Aorta (tissue), 5 donors: ENCODE measurements at regions not wholly inside any gene's neighbourhood (a gene's known extent, or its start where the extent isn't known, plus 50 kb on each side); places are given as distances from the start of the nearest gene placed in this dataset.
"Not testable (repeated sequence)": the region's sequence is repeated elsewhere in the genome, so short reads cannot be mapped to it uniquely, and the experiment has no call there.

Experiments used
- ATAC-seq: fragments of 200-7000 bp; cut with Tn5 transposase; one replicate; pipeline ENCODE4 v1.9.1; 2022; ENCODE audit warnings: moderate library complexity; ENCODE audit not compliant: low FRiP score
- DNase-seq, 2 donors: peaks; one replicate each; pipeline ENCODE4 v3.0.0-alpha.2; 2020
- H3K27ac ChIP-seq, 2 donors: one replicate each; pipeline ENCODE4 v1.5.1; 2013; ENCODE audit warnings: low read length in 2 of 2, mild to moderate bottlenecking in 2 of 2, moderate library complexity in 2 of 2, control low read depth in 1 of 2, inconsistent platforms in 1 of 2, low read depth in 1 of 2
- H3K27me3 ChIP-seq, 2 donors: one replicate each; pipeline ENCODE4 v1.6.1; 2013; ENCODE audit warnings: control low read depth in 1 of 2, low read length in 1 of 2, mild to moderate bottlenecking in 1 of 2, moderate library complexity in 1 of 2; ENCODE audit not compliant: insufficient read depth in 2 of 2, control insufficient read depth in 1 of 2
- H3K36me3 ChIP-seq, 2 donors: one replicate each; pipeline ENCODE4 v1.6.1; 2013; ENCODE audit warnings: control low read depth in 1 of 2, low read length in 1 of 2, mild to moderate bottlenecking in 1 of 2; ENCODE audit not compliant: insufficient read depth in 2 of 2, control insufficient read depth in 1 of 2
- H3K4me1 ChIP-seq, 2 donors: one replicate each; pipeline ENCODE4 v1.6.1; 2013; ENCODE audit warnings: low read length in 2 of 2, control low read depth in 1 of 2, mild to moderate bottlenecking in 1 of 2, moderate library complexity in 1 of 2; ENCODE audit not compliant: insufficient read depth in 2 of 2, control insufficient read depth in 1 of 2
- H3K4me3 ChIP-seq, 2 donors: one replicate each; pipeline ENCODE4 v1.5.1; 2013; ENCODE audit warnings: low read length in 2 of 2, control low read depth in 1 of 2, mild to moderate bottlenecking in 1 of 2
- H3K9me3 ChIP-seq: one replicate; pipeline ENCODE4 v1.6.1; 2013; ENCODE audit warnings: mild to moderate bottlenecking, low read length; ENCODE audit not compliant: control insufficient read depth
- WGBS, 2 donors: extraction: QIAGEN DNeasy Blood & Tissue Kit; methylation state at CpG; one replicate each; pipeline ENCODE4 v1.1.7; 2013; 5-methylcytosine and 5-hydroxymethylcytosine counted together
- intact Hi-C, 2 donors: fragments of 100-400 bp; cut with DNase I; formaldehyde crosslinking; loops; one replicate each; pipeline versions ENCODE4 v1.14.2 to v1.15.0; 2022
- donor health status: healthy with polysubstance abuse.
- donor health status: Bipolar disorder and iron deficiency.
- donor health status: DM: no; HTN: no; CAD: no.
- donor health status: DM: no; HTN: no; CAD: no.
- donor health status: DM: yes; HTN: yes; CAD: no.

DNA sequence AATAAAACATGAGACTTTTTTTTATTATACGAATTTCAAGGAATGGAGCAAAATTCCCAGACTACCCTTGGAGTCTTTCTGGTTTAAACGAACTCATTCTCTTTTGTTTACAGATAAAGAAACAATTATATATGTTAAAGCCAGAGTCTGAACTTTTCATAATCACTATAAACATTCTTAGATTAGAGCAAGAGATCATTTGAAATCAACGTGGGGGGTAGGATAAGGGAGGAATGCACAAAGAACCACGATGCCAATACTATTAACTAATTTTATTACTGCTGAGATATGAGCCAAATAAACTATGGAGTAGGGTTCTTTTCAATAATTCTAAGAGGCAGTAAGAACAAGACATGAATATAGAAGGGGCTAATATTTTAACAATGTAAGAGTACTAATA lies 148.0 kb upstream of the FREM1 start:
- no peaks in the 10 kb centered on the region for H3K4me1 ChIP-seq
- DNase-seq (no peak), ATAC-seq (no peak)
- H3K4me3 ChIP-seq = no peak overlapping the region
- intact Hi-C loops = no loop called here
- no peak overlapping the region for H3K27ac ChIP-seq
- no peaks in the 10 kb centered on the region for H3K36me3 ChIP-seq
- no peaks in the 10 kb centered on the region for H3K9me3 ChIP-seq
- no peaks in the 10 kb centered on the region for H3K27me3 ChIP-seq
- WGBS, 2 donors = 56 to 67% methylated on average over 4 of the region's 4 CpGs

DNA sequence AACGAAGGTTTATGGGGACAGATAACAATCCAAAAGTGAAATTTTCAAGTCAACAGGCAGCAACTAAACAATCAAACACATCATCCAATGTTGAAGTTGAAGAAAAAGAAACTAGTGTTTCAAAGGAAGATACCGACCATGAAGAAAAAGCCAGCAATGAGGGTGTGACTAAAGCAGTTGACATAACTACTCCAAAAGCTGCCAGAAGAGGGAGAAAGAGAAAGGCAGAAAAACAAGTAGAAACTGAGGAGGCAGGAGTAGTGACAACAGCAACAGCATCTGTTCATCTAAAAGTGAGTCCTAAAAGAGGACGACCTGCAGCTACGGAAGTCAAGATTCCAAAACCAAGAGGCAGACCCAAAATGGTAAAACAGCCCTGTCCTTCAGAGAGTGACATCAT lies 145.1 kb upstream of the FREM1 start:
- WGBS, 2 donors = 49 to 55% methylated on average over 4 of the region's 4 CpGs
- H3K4me1 ChIP-seq, DNase-seq, intact Hi-C loops, H3K27ac ChIP-seq, H3K36me3 ChIP-seq, ATAC-seq, H3K9me3 ChIP-seq, H3K4me3 ChIP-seq, H3K27me3 ChIP-seq: not testable (repeated sequence)

DNA sequence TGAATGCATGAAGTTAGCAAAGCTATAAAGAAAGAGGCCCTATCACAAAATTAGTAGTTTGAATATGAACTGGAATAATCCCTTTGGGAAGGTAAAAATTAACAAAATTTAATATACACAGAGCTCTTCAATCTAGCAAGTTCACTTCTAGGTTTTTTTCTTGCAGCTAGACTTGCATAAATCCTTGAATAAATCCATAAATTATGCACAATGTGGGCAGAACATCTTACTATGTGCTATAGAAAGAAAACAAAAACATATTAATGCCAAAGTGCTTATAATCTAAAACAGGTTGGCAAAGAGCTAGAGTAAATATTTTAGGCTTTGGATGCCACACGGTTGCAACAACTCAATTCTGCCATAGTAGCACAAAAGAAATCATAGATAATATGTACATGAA lies 138.5 kb upstream of the FREM1 start:
- no peak overlapping the region for H3K4me3 ChIP-seq
- intact Hi-C loops = no loop called here
- no peaks in the 10 kb centered on the region for H3K27me3 ChIP-seq
- no peaks in the 10 kb centered on the region for H3K9me3 ChIP-seq
- H3K36me3 ChIP-seq = no peaks in the 10 kb centered on the region
- 24 to 31% methylated on average over 1 of the region's 1 CpG for WGBS, 2 donors
- ATAC-seq = no peak
- H3K27ac ChIP-seq = no peak overlapping the region
- no peak for DNase-seq
- no peaks in the 10 kb centered on the region for H3K4me1 ChIP-seq

DNA sequence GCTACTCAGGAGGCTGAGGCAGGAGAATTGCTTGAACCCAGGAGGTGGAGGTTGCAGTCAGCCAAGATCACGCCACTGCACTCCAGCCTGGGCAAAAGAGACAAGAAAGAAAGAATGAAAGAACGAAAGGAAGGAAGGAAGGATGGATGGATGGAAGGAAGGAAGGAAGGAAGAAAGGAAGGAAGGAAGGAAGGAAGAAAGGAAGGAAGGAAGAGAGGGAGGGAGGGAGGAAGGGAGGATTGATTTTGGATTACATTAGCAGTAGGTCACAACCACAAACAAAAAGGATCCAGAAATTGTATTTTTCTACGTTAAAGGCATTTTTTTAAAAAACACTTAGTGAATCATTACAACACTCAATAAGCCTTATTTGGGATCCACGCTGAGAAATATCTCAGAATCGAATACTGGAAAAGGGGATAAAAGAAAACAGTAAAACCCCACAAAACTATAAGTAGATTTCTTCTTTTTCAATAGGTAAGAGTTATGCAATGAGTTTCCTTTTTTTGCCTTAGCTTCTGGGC lies 136.9 kb upstream of the FREM1 start:
- no peaks in the 10 kb centered on the region for H3K27me3 ChIP-seq

DNA sequence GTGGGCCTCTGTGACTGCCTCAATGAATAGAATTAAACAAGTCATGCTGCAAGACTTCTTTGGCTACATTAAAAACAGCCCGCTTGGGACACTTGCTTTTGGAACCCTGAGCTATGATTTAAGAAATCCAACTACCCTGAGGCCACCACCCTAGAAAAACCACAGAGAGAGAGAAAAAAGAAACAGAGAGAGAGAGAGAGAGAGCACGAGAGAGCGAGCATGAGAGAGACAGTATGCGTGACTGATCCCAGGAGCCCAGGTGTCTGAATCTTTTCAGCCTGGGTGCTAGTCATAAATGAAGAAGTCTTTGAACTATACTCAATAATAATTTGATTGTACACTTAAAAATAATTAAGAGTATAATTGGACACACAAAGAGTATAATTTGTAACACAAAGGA lies 123.1 kb upstream of the FREM1 start:
- Histone ChIP-seq H3K27me3 (no peaks in the 10 kb centered on the region), H3K36me3 (no peaks in the 10 kb centered on the region), H3K9me3 (no peaks in the 10 kb centered on the region), H3K4me1 (no peaks in the 10 kb centered on the region), H3K4me3 (no peak overlapping the region), H3K27ac (no peak overlapping the region)
- intact Hi-C loops = no loop called here
- ATAC-seq (no peak), DNase-seq (no peak)
- WGBS, 2 donors = 89 to 91% methylated on average over 4 of the region's 4 CpGs

More for the DNA sequence above, 136.9 kb upstream of the FREM1 start:
- Histone ChIP-seq H3K36me3 (no peaks in the 10 kb centered on the region), H3K4me3 (no peak overlapping the region), H3K4me1 (no peaks in the 10 kb centered on the region), H3K9me3 (no peaks in the 10 kb centered on the region), H3K27ac (no peak overlapping the region)
- no peak for DNase-seq
- WGBS, 2 donors = 71 to 83% methylated on average over 5 of the region's 5 CpGs
- intact Hi-C loops = no loop called here
- ATAC-seq = no peak

DNA sequence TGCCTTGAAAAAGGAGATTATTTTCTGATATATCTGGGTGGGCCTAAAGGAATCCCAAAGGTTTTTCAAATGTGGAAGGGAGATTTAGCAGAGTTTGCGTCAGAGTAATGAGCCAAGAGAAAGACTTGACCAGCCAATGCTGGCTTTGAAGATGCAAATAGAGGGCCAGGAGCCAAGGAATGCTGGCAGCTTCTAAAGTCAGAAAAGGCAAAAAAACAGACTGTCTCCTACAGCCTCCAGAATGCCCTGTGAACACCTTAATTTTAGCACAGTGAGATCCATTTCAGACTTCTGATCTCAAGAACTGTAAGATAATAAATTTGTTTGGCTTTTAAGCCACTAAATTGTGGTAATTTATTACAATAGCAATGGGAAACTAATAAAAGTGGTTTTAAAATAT lies 122.6 kb upstream of the FREM1 start:
- ATAC-seq = no peak
- intact Hi-C loops = no loop called here
- H3K27ac ChIP-seq = no peak overlapping the region
- 13 to 28% methylated on average over 1 of the region's 1 CpG for WGBS, 2 donors
- no peaks in the 10 kb centered on the region for H3K4me1 ChIP-seq
- H3K4me3 ChIP-seq = no peak overlapping the region
- H3K9me3 ChIP-seq = no peaks in the 10 kb centered on the region
- no peaks in the 10 kb centered on the region for H3K27me3 ChIP-seq
- H3K36me3 ChIP-seq = no peaks in the 10 kb centered on the region
- no peak for DNase-seq

DNA sequence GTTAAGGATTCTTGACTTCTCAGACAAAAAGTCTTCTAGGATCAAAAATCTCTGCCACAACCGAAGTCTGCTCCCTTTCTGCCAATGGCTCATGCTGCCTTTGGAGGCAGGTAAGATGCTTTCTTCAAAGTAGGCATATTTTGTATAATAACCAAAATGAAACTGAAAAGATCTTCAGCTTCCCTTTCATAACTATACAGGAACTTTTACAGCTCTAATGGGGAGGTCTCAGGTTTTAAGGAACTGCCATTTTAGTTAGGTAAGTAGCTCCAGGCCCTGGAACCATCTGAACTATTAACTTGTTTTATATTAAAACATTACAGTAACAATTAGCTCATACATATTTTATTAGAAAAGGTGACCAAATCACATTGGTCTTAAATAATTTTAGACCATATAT lies 110.9 kb upstream of the FREM1 start:
- H3K4me3 ChIP-seq = no peak overlapping the region
- DNase-seq (no peak), ATAC-seq (no peak)
- H3K4me1 ChIP-seq = no peaks in the 10 kb centered on the region
- intact Hi-C loops = no loop called here
- H3K36me3 ChIP-seq = no peaks in the 10 kb centered on the region
- H3K9me3 ChIP-seq = peaks cover 2% of the 10 kb centered on the region
- no peaks in the 10 kb centered on the region for H3K27me3 ChIP-seq
- H3K27ac ChIP-seq = no peak overlapping the region
- 67 to 76% methylated on average over 1 of the region's 1 CpG for WGBS, 2 donors

DNA sequence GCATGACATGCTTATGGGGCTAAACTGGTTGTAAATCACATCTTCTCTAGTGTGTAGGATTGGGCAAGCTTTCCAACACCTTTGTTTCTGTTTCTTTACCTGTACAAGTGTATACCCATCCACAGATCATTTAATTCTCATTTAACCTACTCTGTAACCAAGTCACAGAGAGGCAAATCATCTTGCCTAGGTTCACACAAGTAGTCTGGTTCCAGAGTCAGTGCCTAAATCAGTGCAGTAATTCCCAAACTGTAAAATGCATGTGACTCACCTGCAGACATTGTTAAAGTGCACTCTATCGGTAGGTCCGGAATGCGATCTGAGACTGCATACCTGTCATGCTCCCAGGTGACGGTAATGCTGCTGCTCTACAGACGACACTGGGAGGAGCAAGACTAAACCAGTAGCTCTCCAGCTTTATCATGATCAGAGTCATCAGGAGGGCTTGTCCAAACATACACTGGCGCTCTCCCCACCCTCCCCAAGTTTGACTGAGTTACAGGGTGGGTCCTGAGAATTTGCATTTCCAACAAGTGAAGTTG lies 107.9 kb upstream of the FREM1 start:
- WGBS, 2 donors = 90 to 94% methylated on average over 6 of the region's 6 CpGs
- H3K9me3 ChIP-seq = no peaks in the 10 kb centered on the region

DNA sequence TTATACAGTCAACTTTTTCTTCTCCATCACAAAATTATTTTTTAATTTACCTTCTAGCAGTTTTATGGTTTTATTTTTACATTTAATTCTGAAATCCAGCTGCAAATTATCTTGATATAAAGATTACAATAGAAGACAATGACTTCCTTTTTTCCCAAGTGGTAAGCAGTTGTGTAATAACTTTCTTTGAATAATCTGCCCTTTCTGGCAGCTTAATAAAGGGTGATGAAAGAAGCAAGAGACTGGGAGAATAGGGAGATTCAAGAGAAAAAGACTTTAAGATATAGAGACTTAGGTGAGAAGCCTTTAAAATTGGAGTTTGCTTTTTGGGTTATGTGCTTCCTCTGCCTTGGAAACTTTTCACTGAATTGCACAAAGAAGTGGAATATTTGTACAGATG lies 100.4 kb upstream of the FREM1 start:
- Histone ChIP-seq H3K27me3 (no peaks in the 10 kb centered on the region), H3K4me1 (no peaks in the 10 kb centered on the region), H3K27ac (no peak overlapping the region), H3K4me3 (no peak overlapping the region), H3K9me3 (no peaks in the 10 kb centered on the region), H3K36me3 (no peaks in the 10 kb centered on the region)
- intact Hi-C loops = no loop called here
- DNase-seq = no peak
- no peak for ATAC-seq

More for the DNA sequence above, 107.9 kb upstream of the FREM1 start:
- H3K4me3 ChIP-seq = no peak overlapping the region
- H3K27ac ChIP-seq = no peak overlapping the region
- H3K4me1 ChIP-seq = no peaks in the 10 kb centered on the region
- no peaks in the 10 kb centered on the region for H3K27me3 ChIP-seq
- DNase-seq = no peak
- H3K36me3 ChIP-seq = no peaks in the 10 kb centered on the region
- ATAC-seq = no peak
- intact Hi-C loops = no loop called here
